ENCODE measurements at regions not wholly inside any gene's neighbourhood (a gene's known extent, or its start where the extent isn't known, plus 50 kb on each side); places are given as distances from the start of the nearest gene placed in this dataset.

GRCh38 chr15:98442379-98442833, 205.9 kb upstream of the IGF1R start:
- no peak overlapping the region for H3K4me3 ChIP-seq (replicated peaks in 1 of 4; ENCODE audit: control extremely low read depth in 1 of 4, insufficient read depth in 1 of 4, low read depth in 3 of 4, low read length in 4 of 4)
- TF ChIP-seq CTCF (conservative IDR thresholded peaks at IDR 0.05 in 1 of 2, IDR thresholded peaks at IDR 0.05 in 1 of 2; ENCODE audit: low read depth in 1 of 2, low read length in 2 of 2) (peak; percentile 95 to 97), EZH2 (IDR thresholded peaks at IDR 0.05; ENCODE audit: low read length, missing control alignments) (no peak)
- no peaks in the 10 kb centered on the region for H3K9me3 ChIP-seq (ENCODE audit: control insufficient read depth, insufficient read depth, low read depth, low read length)
- no peak overlapping the region for H2AFZ ChIP-seq (ENCODE audit: low read length)
- H3K36me3 ChIP-seq (ENCODE audit: control insufficient read depth, insufficient read depth, low read length): no peaks in the 10 kb centered on the region
- H3K79me2 ChIP-seq (ENCODE audit: control insufficient read depth, insufficient read depth, low read length): no peaks in the 10 kb centered on the region
- H4K20me1 ChIP-seq (ENCODE audit: control insufficient read depth, extremely low read depth, insufficient read depth, low read length): no peaks in the 10 kb centered on the region
- no peak overlapping the region for H3K9ac ChIP-seq (ENCODE audit: insufficient read depth, low read length)
- DNase-seq (ENCODE audit: low read depth in 2 of 2): peak; percentile 88 to 92
- no peaks in the 10 kb centered on the region for H3K4me1 ChIP-seq (ENCODE audit: control insufficient read depth, extremely low read depth, insufficient read depth, low read length)
- H3K27ac ChIP-seq (ENCODE audit: insufficient read depth, low read length): no peak overlapping the region
- H3K27me3 ChIP-seq (ENCODE audit: control insufficient read depth, insufficient read depth, low read length): no peaks in the 10 kb centered on the region
- no peak overlapping the region for H3K4me2 ChIP-seq (ENCODE audit: extremely low read depth, insufficient read depth, low read length)

DNA sequence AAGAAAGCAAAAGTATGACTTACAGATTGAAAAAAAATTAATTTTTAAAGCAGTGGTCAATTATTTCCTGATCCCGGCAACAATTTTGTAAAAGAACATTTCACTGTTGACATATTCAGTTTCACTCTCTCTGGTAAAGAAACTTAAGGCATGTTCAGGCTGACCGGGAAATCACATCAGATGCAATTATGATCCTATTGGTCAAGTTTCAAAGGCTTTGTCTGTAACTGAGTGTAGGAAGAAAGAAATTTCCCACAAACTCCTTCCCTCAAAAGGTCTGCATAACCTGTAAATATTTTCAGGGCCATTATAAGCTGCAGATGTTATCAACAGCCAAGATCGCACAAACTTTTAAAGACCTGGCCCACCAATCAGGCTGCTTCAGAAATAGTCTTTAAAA, 205.4 kb upstream of the IGF1R start:
- no peak overlapping the region for H2AFZ ChIP-seq (ENCODE audit: low read length)
- no peaks in the 10 kb centered on the region for H4K20me1 ChIP-seq (ENCODE audit: control insufficient read depth, extremely low read depth, insufficient read depth, low read length)
- no peaks in the 10 kb centered on the region for H3K79me2 ChIP-seq (ENCODE audit: control insufficient read depth, insufficient read depth, low read length)
- H3K9me3 ChIP-seq (ENCODE audit: control insufficient read depth, insufficient read depth, low read depth, low read length): no peaks in the 10 kb centered on the region
- no peak overlapping the region for H3K4me2 ChIP-seq (ENCODE audit: extremely low read depth, insufficient read depth, low read length)
- no peak overlapping the region for H3K4me3 ChIP-seq (replicated peaks in 1 of 4; ENCODE audit: control extremely low read depth in 1 of 4, insufficient read depth in 1 of 4, low read depth in 3 of 4, low read length in 4 of 4)
- no peak for TF ChIP-seq EZH2 (IDR thresholded peaks at IDR 0.05; ENCODE audit: low read length, missing control alignments)
- TF ChIP-seq CTCF (conservative IDR thresholded peaks at IDR 0.05 in 1 of 2, IDR thresholded peaks at IDR 0.05 in 1 of 2; ENCODE audit: low read depth in 1 of 2, low read length in 2 of 2): no peak
- H3K36me3 ChIP-seq (ENCODE audit: control insufficient read depth, insufficient read depth, low read length): no peaks in the 10 kb centered on the region
- H3K27ac ChIP-seq (ENCODE audit: insufficient read depth, low read length): no peak overlapping the region
- H3K9ac ChIP-seq (ENCODE audit: insufficient read depth, low read length): no peak overlapping the region
- H3K4me1 ChIP-seq (ENCODE audit: control insufficient read depth, extremely low read depth, insufficient read depth, low read length): no peaks in the 10 kb centered on the region
- no peak for DNase-seq (ENCODE audit: low read depth in 2 of 2)
- H3K27me3 ChIP-seq (ENCODE audit: control insufficient read depth, insufficient read depth, low read length): no peaks in the 10 kb centered on the region

GRCh38 chr15:98443526-98443925, 204.8 kb upstream of the IGF1R start:
- H3K79me2 ChIP-seq (ENCODE audit: control insufficient read depth, insufficient read depth, low read length): no peaks in the 10 kb centered on the region
- H3K4me1 ChIP-seq (ENCODE audit: control insufficient read depth, extremely low read depth, insufficient read depth, low read length): no peaks in the 10 kb centered on the region

More at GRCh38 chr15:98443526-98443925, 204.8 kb upstream of the IGF1R start:
- Histone ChIP-seq H3K27ac (ENCODE audit: insufficient read depth, low read length) (no peak overlapping the region), H3K4me2 (ENCODE audit: extremely low read depth, insufficient read depth, low read length) (no peak overlapping the region), H3K27me3 (ENCODE audit: control insufficient read depth, insufficient read depth, low read length) (no peaks in the 10 kb centered on the region), H3K9ac (ENCODE audit: insufficient read depth, low read length) (no peak overlapping the region), H4K20me1 (ENCODE audit: control insufficient read depth, extremely low read depth, insufficient read depth, low read length) (no peaks in the 10 kb centered on the region), H3K36me3 (ENCODE audit: control insufficient read depth, insufficient read depth, low read length) (no peaks in the 10 kb centered on the region), H3K4me3 (replicated peaks in 1 of 4; ENCODE audit: control extremely low read depth in 1 of 4, insufficient read depth in 1 of 4, low read depth in 3 of 4, low read length in 4 of 4) (no peak overlapping the region), H3K9me3 (ENCODE audit: control insufficient read depth, insufficient read depth, low read depth, low read length) (no peaks in the 10 kb centered on the region), H2AFZ (ENCODE audit: low read length) (no peak overlapping the region)
- TF ChIP-seq EZH2 (IDR thresholded peaks at IDR 0.05; ENCODE audit: low read length, missing control alignments) (no peak), CTCF (conservative IDR thresholded peaks at IDR 0.05 in 1 of 2, IDR thresholded peaks at IDR 0.05 in 1 of 2; ENCODE audit: low read depth in 1 of 2, low read length in 2 of 2) (no peak)
- no peak for DNase-seq (ENCODE audit: low read depth in 2 of 2)
